Endodermal cell (in vitro differentiated cells): ENCODE measurements at regions not wholly inside any gene's neighbourhood (a gene's known extent, or its start where the extent isn't known, plus 50 kb on each side); places are given as distances from the start of the nearest gene placed in this dataset.

Source experiments
- DNase-seq: peaks from one replicate; pipeline ENCODE4 v3.0.0-alpha.2; 2017
- H3K27ac ChIP-seq: 2 replicates; pipeline ENCODE4 v1.5.1; 2013; ENCODE audit warnings: mild to moderate bottlenecking, low read depth, low read length, moderate library complexity
- H3K27me3 ChIP-seq: 2 replicates; pipeline ENCODE4 v1.6.1; 2013; ENCODE audit warnings: mild to moderate bottlenecking, low read length, moderate library complexity; ENCODE audit not compliant: insufficient read depth, control insufficient read depth, poor library complexity, severe bottlenecking
- H3K36me3 ChIP-seq: 2 replicates; pipeline ENCODE4 v1.7.0; 2013; ENCODE audit warnings: mild to moderate bottlenecking, low read length, moderate library complexity; ENCODE audit not compliant: control insufficient read depth, insufficient read depth
- H3K4me1 ChIP-seq: one replicate; pipeline ENCODE4 v1.7.0; 2013; ENCODE audit warnings: low read length; ENCODE audit not compliant: control insufficient read depth, insufficient read depth
- H3K4me3 ChIP-seq: 2 replicates; pipeline ENCODE4 v1.5.1; 2013; ENCODE audit warnings: mild to moderate bottlenecking, low read length, moderate library complexity
- H3K9ac ChIP-seq: 2 replicates; pipeline ENCODE4 v1.6.1; 2013; ENCODE audit warnings: mild to moderate bottlenecking, low read length, moderate library complexity; ENCODE audit not compliant: poor library complexity, severe bottlenecking; ENCODE audit errors: extremely low read depth
- H3K9me3 ChIP-seq: 2 replicates; pipeline ENCODE4 v1.6.1; 2013; ENCODE audit warnings: mild to moderate bottlenecking, low read length, moderate library complexity; ENCODE audit not compliant: control insufficient read depth
- H3K27ac Mint-ChIP-seq: 2 replicates; pipeline ENCODE4 v1.8.0; 2020; ENCODE audit warnings: mixed read lengths
- H3K27me3 Mint-ChIP-seq: 2 replicates; pipeline ENCODE4 v1.8.0; 2021; ENCODE audit warnings: mild to moderate bottlenecking, mixed read lengths; ENCODE audit not compliant: insufficient read depth
- H3K36me3 Mint-ChIP-seq: 2 replicates; pipeline ENCODE4 v1.8.0; 2020; ENCODE audit warnings: low read depth, mixed read lengths
- H3K4me1 Mint-ChIP-seq: 2 replicates; pipeline ENCODE4 v1.8.0; 2020; ENCODE audit warnings: mixed read lengths
- H3K4me3 Mint-ChIP-seq: 2 replicates; pipeline ENCODE4 v1.8.0; 2020; ENCODE audit warnings: mild to moderate bottlenecking, moderate library complexity, mixed read lengths
- H3K9me3 Mint-ChIP-seq: 2 replicates; pipeline ENCODE4 v1.8.0; 2020; ENCODE audit warnings: mild to moderate bottlenecking, mixed read lengths
- CTCF ChIP-seq: fragments of 200-600 bp; sonication (generic); conservative IDR thresholded peaks from 2 replicates; pipeline ENCODE4 v1.5.0; 2021; ENCODE audit warnings: antibody characterized with exemption, mild to moderate bottlenecking
- WGBS, 2 experiments: methylation state at CpG; one replicate each; pipeline versions ENCODE4 v1.1.5 to v1.1.7; 2013; ENCODE audit warnings: missing lambda C conversion rate in 2 of 2, mixed read lengths in 1 of 2; ENCODE audit not compliant: insufficient coverage in 1 of 2, insufficient read length in 1 of 2; 5-methylcytosine and 5-hydroxymethylcytosine counted together

- Histone ChIP-seq H3K4me1 (no peaks in the 10 kb centered on the region), H3K9ac (no peak overlapping the region), H3K36me3 (no peaks in the 10 kb centered on the region), H3K9me3 (no peaks in the 10 kb centered on the region), H3K27ac (no peak overlapping the region), H3K4me3 (no peak overlapping the region), H3K27me3 (no peaks in the 10 kb centered on the region)
- no peaks in the 10 kb centered on the region for H3K36me3 Mint-ChIP-seq
- H3K27me3 Mint-ChIP-seq = no peaks in the 10 kb centered on the region
- no peaks in the 10 kb centered on the region for H3K4me1 Mint-ChIP-seq
- H3K9me3 Mint-ChIP-seq = no peaks in the 10 kb centered on the region
- no peak for DNase-seq
- WGBS, 2 experiments = 92 to 96% methylated on average over 5 to 11 of the region's 11 CpGs
- no peak for TF ChIP-seq CTCF
- H3K4me3 Mint-ChIP-seq = no peak overlapping the region
- H3K27ac Mint-ChIP-seq = no peak overlapping the region
Observed at GRCh38 chr10:117921421-117921820, 125.3 kb downstream of the RAB11FIP2 start.

GRCh38 chr10:117924820-117925219 is 121.9 kb downstream of the RAB11FIP2 start:
- no peak for DNase-seq
- peaks cover 4% of the 10 kb centered on the region for H3K4me1 Mint-ChIP-seq
- no peak overlapping the region for H3K27ac Mint-ChIP-seq
- H3K36me3 ChIP-seq = no peaks in the 10 kb centered on the region
- H3K36me3 Mint-ChIP-seq = no peaks in the 10 kb centered on the region
- WGBS, 2 experiments = 91 to 93% methylated on average over 7 to 8 of the region's 8 CpGs
- no peaks in the 10 kb centered on the region for H3K27me3 ChIP-seq
- peaks cover 3% of the 10 kb centered on the region for H3K27me3 Mint-ChIP-seq
- H3K9ac ChIP-seq = no peak overlapping the region
- no peaks in the 10 kb centered on the region for H3K9me3 Mint-ChIP-seq
- H3K4me3 ChIP-seq = no peak overlapping the region
- no peaks in the 10 kb centered on the region for H3K9me3 ChIP-seq
- no peak overlapping the region for H3K27ac ChIP-seq
- TF ChIP-seq CTCF = no peak
- H3K4me1 ChIP-seq = no peaks in the 10 kb centered on the region
- no peak overlapping the region for H3K4me3 Mint-ChIP-seq

GRCh38 chr10:117925369-117925768 is 121.4 kb downstream of the RAB11FIP2 start:
- WGBS, 2 experiments = 90 to 93% methylated on average over 4 to 6 of the region's 6 CpGs
- H3K36me3 Mint-ChIP-seq = no peaks in the 10 kb centered on the region
- H3K4me3 Mint-ChIP-seq = no peak overlapping the region
- no peaks in the 10 kb centered on the region for H3K36me3 ChIP-seq
- H3K27ac Mint-ChIP-seq = no peak overlapping the region
- no peaks in the 10 kb centered on the region for H3K9me3 Mint-ChIP-seq
- TF ChIP-seq CTCF = no peak
- H3K27ac ChIP-seq = no peak overlapping the region
- no peak overlapping the region for H3K9ac ChIP-seq
- peaks cover 4% of the 10 kb centered on the region for H3K4me1 Mint-ChIP-seq
- no peaks in the 10 kb centered on the region for H3K27me3 ChIP-seq
- DNase-seq = no peak
- peaks cover 3% of the 10 kb centered on the region for H3K27me3 Mint-ChIP-seq
- H3K4me3 ChIP-seq = no peak overlapping the region
- H3K9me3 ChIP-seq = no peaks in the 10 kb centered on the region
- no peaks in the 10 kb centered on the region for H3K4me1 ChIP-seq
